Fibroblast of lung (primary cell): ENCODE measurements at regions not wholly inside any gene's neighbourhood (a gene's known extent, or its start where the extent isn't known, plus 50 kb on each side); places are given as distances from the start of the nearest gene placed in this dataset.
A peak's percentile ranks its signal among the peaks of the same experiment; 100 is the strongest.

ENCODE experiments used
- DNase-seq, 2 donors: peaks; one replicate each; pipeline versions ENCODE4 v3.0.0 to v3.0.0-alpha.2; 2010; ENCODE audit warnings: low read depth in 2 of 2
- H2AFZ ChIP-seq: 2 replicates; pipeline ENCODE4 v1.5.1; 2012; ENCODE audit warnings: low read length, control low read depth, inconsistent platforms
- H3K27ac ChIP-seq: 2 replicates; pipeline ENCODE4 v1.5.1; 2011; ENCODE audit warnings: low read length, control low read depth; ENCODE audit not compliant: insufficient read depth
- H3K27me3 ChIP-seq: 2 replicates; pipeline ENCODE4 v1.5.1; 2011; ENCODE audit warnings: mild to moderate bottlenecking, low read length; ENCODE audit not compliant: control insufficient read depth, insufficient read depth
- H3K36me3 ChIP-seq: 2 replicates; pipeline ENCODE4 v1.5.1; 2011; ENCODE audit warnings: low read length; ENCODE audit not compliant: control insufficient read depth, insufficient read depth
- H3K4me1 ChIP-seq: 2 replicates; pipeline ENCODE4 v1.5.1; 2011; ENCODE audit warnings: low read length; ENCODE audit not compliant: control insufficient read depth, insufficient read depth; ENCODE audit errors: extremely low read depth
- H3K4me2 ChIP-seq: 2 replicates; pipeline ENCODE4 v1.5.1; 2011; ENCODE audit warnings: low read length, control low read depth; ENCODE audit not compliant: insufficient read depth; ENCODE audit errors: extremely low read depth
- H3K4me3 ChIP-seq, 4 experiments: fragments of 200-600 bp in 1 of 4; sonication (generic) in 1 of 4; replicated peaks in 1 of 4; 2 replicates each; pipeline ENCODE4 v1.5.1; 2011 to 2016; ENCODE audit warnings: low read length in 4 of 4, low read depth in 3 of 4, mild to moderate bottlenecking in 3 of 4, control low read depth in 2 of 4, inconsistent platforms in 1 of 4, mixed read lengths in 1 of 4; ENCODE audit not compliant: insufficient read depth in 1 of 4; ENCODE audit errors: control extremely low read depth in 1 of 4
- H3K79me2 ChIP-seq: 2 replicates; pipeline ENCODE4 v1.5.1; 2012; ENCODE audit warnings: mild to moderate bottlenecking, low read length, inconsistent platforms; ENCODE audit not compliant: control insufficient read depth, insufficient read depth
- H3K9ac ChIP-seq: 2 replicates; pipeline ENCODE4 v1.5.1; 2011; ENCODE audit warnings: mild to moderate bottlenecking, low read length, control low read depth; ENCODE audit not compliant: insufficient read depth
- H3K9me3 ChIP-seq: 2 replicates; pipeline ENCODE4 v1.5.1; 2012; ENCODE audit warnings: low read depth, low read length; ENCODE audit not compliant: control insufficient read depth, insufficient read depth
- H4K20me1 ChIP-seq: 2 replicates; pipeline ENCODE4 v1.5.1; 2011; ENCODE audit warnings: low read length; ENCODE audit not compliant: control insufficient read depth, insufficient read depth; ENCODE audit errors: extremely low read depth
- CTCF ChIP-seq, 2 donors: IDR thresholded peaks in 1 of 2; conservative IDR thresholded peaks in 1 of 2; 1 replicate in 1 of 2; 2 replicates in 1 of 2; pipeline ENCODE4 v1.5.1; 2011 to 2012; ENCODE audit warnings: low read length in 2 of 2, control low read depth in 1 of 2, inconsistent platforms in 1 of 2, low read depth in 1 of 2, mild to moderate bottlenecking in 1 of 2
- EZH2 ChIP-seq: IDR thresholded peaks from 2 replicates; pipeline ENCODE4 v1.5.1; 2012; ENCODE audit warnings: low read length, control low read depth, mild to moderate bottlenecking; ENCODE audit errors: missing control alignments

- DNase-seq: peak; percentile 37 to 48
- H3K4me2 ChIP-seq: no peak overlapping the region
- no peaks in the 10 kb centered on the region for H4K20me1 ChIP-seq
- TF ChIP-seq EZH2 (no peak), CTCF (conservative IDR thresholded peaks at IDR 0.05 in 1 of 2, IDR thresholded peaks at IDR 0.05 in 1 of 2; ENCODE audit: low read depth in 1 of 2, low read length in 2 of 2) (no peak)
- H3K4me1 ChIP-seq: no peaks in the 10 kb centered on the region
- no peaks in the 10 kb centered on the region for H3K36me3 ChIP-seq
- H3K27ac ChIP-seq: no peak overlapping the region
- H2AFZ ChIP-seq: no peak overlapping the region
- H3K27me3 ChIP-seq: no peaks in the 10 kb centered on the region
- H3K9me3 ChIP-seq: no peaks in the 10 kb centered on the region
- H3K9ac ChIP-seq: no peak overlapping the region
- H3K4me3 ChIP-seq: no peak overlapping the region
- H3K79me2 ChIP-seq: no peaks in the 10 kb centered on the region
These were observed 117.5 kb upstream of the HGF start for GRCh38 chr7:81887098-81888090.

GRCh38 chr7:81886211-81886764, 116.4 kb upstream of the HGF start:
- no peaks in the 10 kb centered on the region for H3K9me3 ChIP-seq
- no peak overlapping the region for H3K27ac ChIP-seq
- TF ChIP-seq CTCF (conservative IDR thresholded peaks at IDR 0.05 in 1 of 2, IDR thresholded peaks at IDR 0.05 in 1 of 2; ENCODE audit: low read depth in 1 of 2, low read length in 2 of 2) (no peak), EZH2 (no peak)
- no peaks in the 10 kb centered on the region for H4K20me1 ChIP-seq
- no peaks in the 10 kb centered on the region for H3K4me1 ChIP-seq
- no peak overlapping the region for H3K9ac ChIP-seq
- no peak overlapping the region for H3K4me3 ChIP-seq
- no peak overlapping the region for H3K4me2 ChIP-seq
- H2AFZ ChIP-seq: no peak overlapping the region
- no peaks in the 10 kb centered on the region for H3K79me2 ChIP-seq
- peak in 1 of 2 donors; percentile 11 for DNase-seq
- H3K36me3 ChIP-seq: no peaks in the 10 kb centered on the region
- H3K27me3 ChIP-seq: no peaks in the 10 kb centered on the region

- no peaks in the 10 kb centered on the region for H3K9me3 ChIP-seq
- DNase-seq: no peak
- H3K4me1 ChIP-seq: no peaks in the 10 kb centered on the region
- no peaks in the 10 kb centered on the region for H3K36me3 ChIP-seq
- H3K79me2 ChIP-seq: no peaks in the 10 kb centered on the region
- no peak overlapping the region for H3K9ac ChIP-seq
- no peak overlapping the region for H3K4me3 ChIP-seq
- H3K27me3 ChIP-seq: no peaks in the 10 kb centered on the region
- no peaks in the 10 kb centered on the region for H4K20me1 ChIP-seq
- no peak overlapping the region for H3K4me2 ChIP-seq
- TF ChIP-seq EZH2: no peak
- no peak for TF ChIP-seq CTCF (conservative IDR thresholded peaks at IDR 0.05 in 1 of 2, IDR thresholded peaks at IDR 0.05 in 1 of 2; ENCODE audit: low read depth in 1 of 2, low read length in 2 of 2)
- no peak overlapping the region for H3K27ac ChIP-seq
- no peak overlapping the region for H2AFZ ChIP-seq
These were observed 115.0 kb upstream of the HGF start for GRCh38 chr7:81884817-81885216.
